ENCODE measurements at regions not wholly inside any gene's neighbourhood (a gene's known extent, or its start where the extent isn't known, plus 50 kb on each side); places are given as distances from the start of the nearest gene placed in this dataset.

DNA sequence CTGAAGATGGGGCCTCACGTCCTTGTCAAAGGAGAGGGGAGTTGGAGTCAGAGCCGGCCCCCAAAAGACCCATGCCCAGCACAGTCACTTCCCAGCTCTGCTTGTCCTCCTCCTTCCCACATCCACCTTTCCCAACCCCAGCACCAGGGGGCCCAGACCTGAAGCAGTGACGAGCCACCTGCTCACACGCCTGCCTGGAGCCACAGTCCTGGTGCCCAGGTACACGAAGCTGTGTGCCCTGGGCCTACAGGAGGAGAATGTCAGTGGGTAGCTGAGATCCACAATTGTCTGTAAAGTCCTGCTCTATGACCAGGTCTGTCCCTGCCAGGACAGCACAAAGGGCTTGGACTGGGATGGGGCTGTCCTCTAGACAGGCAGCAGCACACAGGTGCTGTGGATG is 126.8 kb upstream of the PZP start:
- no peaks in the 10 kb centered on the region for H3K4me1 ChIP-seq (ENCODE audit: control insufficient read depth in 4 of 4, insufficient read depth in 4 of 4, low read length in 3 of 4)
- H3K9ac ChIP-seq (ENCODE audit: low read depth in 1 of 2, low read length in 2 of 2) = no peak overlapping the region
- no peaks in the 10 kb centered on the region for H3K36me3 ChIP-seq (ENCODE audit: control insufficient read depth in 4 of 4, insufficient read depth in 3 of 4, low read depth in 1 of 4, low read length in 3 of 4)
- no peak for DNase-seq (ENCODE audit: low spot score)
- no peak overlapping the region for H3K27ac ChIP-seq (ENCODE audit: low read depth in 1 of 2, low read length in 2 of 2)
- no peaks in the 10 kb centered on the region for H3K9me3 ChIP-seq (ENCODE audit: control insufficient read depth in 4 of 4, low read length in 3 of 4)
- 79% methylated on average over 5 of the region's 5 CpGs for WGBS
- TF ChIP-seq TAF1 (conservative IDR thresholded peaks at IDR 0.05) = no peak
- no peak for TF ChIP-seq FOXA1 (IDR thresholded peaks at IDR 0.05)
- no peak for TF ChIP-seq EGR1 (IDR thresholded peaks at IDR 0.05; ENCODE audit: low read depth in 2 of 2)
- no peak for TF ChIP-seq YY1 (IDR thresholded peaks at IDR 0.05)
- no peak for TF ChIP-seq ZBTB33 (IDR thresholded peaks at IDR 0.05)
- TF ChIP-seq, protein P1, sequence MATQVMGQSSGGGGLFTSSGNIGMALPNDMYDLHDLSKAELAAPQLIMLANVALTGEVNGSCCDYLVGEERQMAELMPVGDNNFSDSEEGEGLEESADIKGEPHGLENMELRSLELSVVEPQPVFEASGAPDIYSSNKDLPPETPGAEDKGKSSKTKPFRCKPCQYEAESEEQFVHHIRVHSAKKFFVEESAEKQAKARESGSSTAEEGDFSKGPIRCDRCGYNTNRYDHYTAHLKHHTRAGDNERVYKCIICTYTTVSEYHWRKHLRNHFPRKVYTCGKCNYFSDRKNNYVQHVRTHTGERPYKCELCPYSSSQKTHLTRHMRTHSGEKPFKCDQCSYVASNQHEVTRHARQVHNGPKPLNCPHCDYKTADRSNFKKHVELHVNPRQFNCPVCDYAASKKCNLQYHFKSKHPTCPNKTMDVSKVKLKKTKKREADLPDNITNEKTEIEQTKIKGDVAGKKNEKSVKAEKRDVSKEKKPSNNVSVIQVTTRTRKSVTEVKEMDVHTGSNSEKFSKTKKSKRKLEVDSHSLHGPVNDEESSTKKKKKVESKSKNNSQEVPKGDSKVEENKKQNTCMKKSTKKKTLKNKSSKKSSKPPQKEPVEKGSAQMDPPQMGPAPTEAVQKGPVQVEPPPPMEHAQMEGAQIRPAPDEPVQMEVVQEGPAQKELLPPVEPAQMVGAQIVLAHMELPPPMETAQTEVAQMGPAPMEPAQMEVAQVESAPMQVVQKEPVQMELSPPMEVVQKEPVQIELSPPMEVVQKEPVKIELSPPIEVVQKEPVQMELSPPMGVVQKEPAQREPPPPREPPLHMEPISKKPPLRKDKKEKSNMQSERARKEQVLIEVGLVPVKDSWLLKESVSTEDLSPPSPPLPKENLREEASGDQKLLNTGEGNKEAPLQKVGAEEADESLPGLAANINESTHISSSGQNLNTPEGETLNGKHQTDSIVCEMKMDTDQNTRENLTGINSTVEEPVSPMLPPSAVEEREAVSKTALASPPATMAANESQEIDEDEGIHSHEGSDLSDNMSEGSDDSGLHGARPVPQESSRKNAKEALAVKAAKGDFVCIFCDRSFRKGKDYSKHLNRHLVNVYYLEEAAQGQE (IDR thresholded peaks at IDR 0.05) = no peak
- no peak for TF ChIP-seq HNF4A (conservative IDR thresholded peaks at IDR 0.05)
- TF ChIP-seq, protein P2, sequence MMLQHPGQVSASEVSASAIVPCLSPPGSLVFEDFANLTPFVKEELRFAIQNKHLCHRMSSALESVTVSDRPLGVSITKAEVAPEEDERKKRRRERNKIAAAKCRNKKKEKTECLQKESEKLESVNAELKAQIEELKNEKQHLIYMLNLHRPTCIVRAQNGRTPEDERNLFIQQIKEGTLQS (IDR thresholded peaks at IDR 0.05) = no peak
- TF ChIP-seq GABPA (IDR thresholded peaks at IDR 0.05 in 1 of 2, conservative IDR thresholded peaks at IDR 0.05 in 1 of 2) = no peak
- no peak for TF ChIP-seq RAD21 (IDR thresholded peaks at IDR 0.05)
- TF ChIP-seq FOXA2 (IDR thresholded peaks at IDR 0.05) = no peak
- no peak for TF ChIP-seq JUND (IDR thresholded peaks at IDR 0.05)
- no peak for TF ChIP-seq SP1 (IDR thresholded peaks at IDR 0.05)
- no peak overlapping the region for H3K4me3 ChIP-seq (ENCODE audit: low read depth in 1 of 3, low read length in 3 of 3)
- no peaks in the 10 kb centered on the region for H3K27me3 ChIP-seq (ENCODE audit: control insufficient read depth in 4 of 4, insufficient read depth in 4 of 4, low read length in 3 of 4)

- Histone ChIP-seq H3K27me3 (ENCODE audit: control insufficient read depth in 4 of 4, insufficient read depth in 4 of 4, low read length in 3 of 4) (no peaks in the 10 kb centered on the region), H3K27ac (ENCODE audit: low read depth in 1 of 2, low read length in 2 of 2) (no peak overlapping the region), H3K9ac (ENCODE audit: low read depth in 1 of 2, low read length in 2 of 2) (no peak overlapping the region), H3K36me3 (ENCODE audit: control insufficient read depth in 4 of 4, insufficient read depth in 3 of 4, low read depth in 1 of 4, low read length in 3 of 4) (no peaks in the 10 kb centered on the region), H3K4me1 (ENCODE audit: control insufficient read depth in 4 of 4, insufficient read depth in 4 of 4, low read length in 3 of 4) (no peaks in the 10 kb centered on the region), H3K9me3 (ENCODE audit: control insufficient read depth in 4 of 4, low read length in 3 of 4) (no peaks in the 10 kb centered on the region), H3K4me3 (ENCODE audit: low read depth in 1 of 3, low read length in 3 of 3) (no peak overlapping the region)
- TF ChIP-seq TAF1 (conservative IDR thresholded peaks at IDR 0.05) (no peak), GABPA (IDR thresholded peaks at IDR 0.05 in 1 of 2, conservative IDR thresholded peaks at IDR 0.05 in 1 of 2) (no peak), FOXA1 (IDR thresholded peaks at IDR 0.05) (no peak), HNF4G (IDR thresholded peaks at IDR 0.05) (no peak), FOXA2 (IDR thresholded peaks at IDR 0.05) (no peak), ZBTB33 (IDR thresholded peaks at IDR 0.05) (no peak), SP1 (IDR thresholded peaks at IDR 0.05) (no peak), RAD21 (IDR thresholded peaks at IDR 0.05) (no peak), HNF4A (conservative IDR thresholded peaks at IDR 0.05) (no peak), RXRA (IDR thresholded peaks at IDR 0.05) (no peak)
- TF ChIP-seq, protein P3, sequence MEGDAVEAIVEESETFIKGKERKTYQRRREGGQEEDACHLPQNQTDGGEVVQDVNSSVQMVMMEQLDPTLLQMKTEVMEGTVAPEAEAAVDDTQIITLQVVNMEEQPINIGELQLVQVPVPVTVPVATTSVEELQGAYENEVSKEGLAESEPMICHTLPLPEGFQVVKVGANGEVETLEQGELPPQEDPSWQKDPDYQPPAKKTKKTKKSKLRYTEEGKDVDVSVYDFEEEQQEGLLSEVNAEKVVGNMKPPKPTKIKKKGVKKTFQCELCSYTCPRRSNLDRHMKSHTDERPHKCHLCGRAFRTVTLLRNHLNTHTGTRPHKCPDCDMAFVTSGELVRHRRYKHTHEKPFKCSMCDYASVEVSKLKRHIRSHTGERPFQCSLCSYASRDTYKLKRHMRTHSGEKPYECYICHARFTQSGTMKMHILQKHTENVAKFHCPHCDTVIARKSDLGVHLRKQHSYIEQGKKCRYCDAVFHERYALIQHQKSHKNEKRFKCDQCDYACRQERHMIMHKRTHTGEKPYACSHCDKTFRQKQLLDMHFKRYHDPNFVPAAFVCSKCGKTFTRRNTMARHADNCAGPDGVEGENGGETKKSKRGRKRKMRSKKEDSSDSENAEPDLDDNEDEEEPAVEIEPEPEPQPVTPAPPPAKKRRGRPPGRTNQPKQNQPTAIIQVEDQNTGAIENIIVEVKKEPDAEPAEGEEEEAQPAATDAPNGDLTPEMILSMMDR (IDR thresholded peaks at IDR 0.05; ENCODE audit: low read depth, low read length, missing input control) = no peak
- TF ChIP-seq, protein P1 (IDR thresholded peaks at IDR 0.05) = no peak
- TF ChIP-seq, protein P2 (IDR thresholded peaks at IDR 0.05) = no peak
- DNase-seq (ENCODE audit: low spot score) = no peak
- WGBS = 86% methylated on average over 12 of the region's 12 CpGs
Observed at GRCh38 chr12:9334041-9334692, 126.0 kb upstream of the PZP start.
